ENCODE measurements at regions not wholly inside any gene's neighbourhood (a gene's known extent, or its start where the extent isn't known, plus 50 kb on each side); places are given as distances from the start of the nearest gene placed in this dataset.

GRCh38 chr10:83754857-83755256, 384.5 kb upstream of the GHITM start (continued):
- TF ChIP-seq RAD21 (conservative IDR thresholded peaks at IDR 0.05 in 1 of 2, IDR thresholded peaks at IDR 0.05 in 1 of 2) (no peak), RCOR1 (IDR thresholded peaks at IDR 0.05; ENCODE audit: low read depth, low read length) (no peak), MAFK (IDR thresholded peaks at IDR 0.05; ENCODE audit: partially characterized antibody) (no peak), E2F6 (IDR thresholded peaks at IDR 0.05; ENCODE audit: borderline replicate concordance, low read depth) (no peak)

DNA sequence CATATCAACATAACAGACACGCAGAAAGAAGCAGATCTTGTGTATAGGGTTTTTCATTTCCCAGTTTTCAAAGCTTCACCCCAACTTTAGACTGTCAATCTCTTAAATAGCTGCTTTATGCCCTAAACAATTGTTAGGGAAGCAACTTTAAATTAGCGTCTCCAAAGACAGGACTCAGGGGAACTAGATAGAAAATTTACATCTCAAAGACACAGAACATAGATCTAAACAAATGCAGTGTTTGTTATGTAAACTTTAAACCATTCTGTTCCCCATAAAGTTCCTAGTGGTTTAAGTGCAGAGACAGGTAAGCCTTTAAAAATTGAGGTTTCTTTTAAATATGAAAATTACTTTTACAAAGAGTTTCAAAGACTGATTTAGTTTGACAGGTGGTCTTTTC, 379.2 kb upstream of the GHITM start:
- Histone ChIP-seq H3K4me3 (no peak overlapping the region), H3K9me3 (peaks cover under 1% of the 10 kb centered on the region; the same call in 1 of the 3 replicates), H3K4me2 (no peak overlapping the region), H3K4me1 (no peaks in the 10 kb centered on the region), H3K27ac (no peak overlapping the region)
- 6% methylated on average over 2 of the region's 2 CpGs for WGBS (ENCODE audit: missing lambda C conversion rate)
- ChIA-PET POLR2A (no interaction called here), CTCF (no interaction called here)
- FAIRE-seq = no peak
- TF ChIP-seq CHD4 (IDR thresholded peaks at IDR 0.05; ENCODE audit: borderline replicate concordance) (no peak), KDM1A (IDR thresholded peaks at IDR 0.05; ENCODE audit: low read depth) (no peak), USF2 (IDR thresholded peaks at IDR 0.05) (no peak), RAD21 (conservative IDR thresholded peaks at IDR 0.05 in 1 of 2, IDR thresholded peaks at IDR 0.05 in 1 of 2) (no peak), TFCP2L1 (CRISPR knock-in tag; IDR thresholded peaks at IDR 0.05) (no peak), PHF8 (IDR thresholded peaks at IDR 0.05; ENCODE audit: borderline replicate concordance, low read depth) (no peak), HDAC2 (IDR thresholded peaks at IDR 0.05) (no peak), HOXA7 (CRISPR knock-in tag; IDR thresholded peaks at IDR 0.05) (no peak), MAFK (IDR thresholded peaks at IDR 0.05; ENCODE audit: partially characterized antibody) (no peak), NR3C1 (IDR thresholded peaks at IDR 0.05) (no peak), CHD2 (IDR thresholded peaks at IDR 0.05; ENCODE audit: low read length, partially characterized antibody) (no peak), CEBPB (IDR thresholded peaks at IDR 0.05) (no peak), ZFP36 (IDR thresholded peaks at IDR 0.05; ENCODE audit: borderline replicate concordance, partially characterized antibody) (no peak), HES2 (IDR thresholded peaks at IDR 0.05) (no peak), EHMT2 (IDR thresholded peaks at IDR 0.05; ENCODE audit: low read depth) (no peak), EP300 (IDR thresholded peaks at IDR 0.05) (no peak), NPAS2 (CRISPR knock-in tag; IDR thresholded peaks at IDR 0.05; ENCODE audit: borderline replicate concordance) (no peak), FOSL2 (IDR thresholded peaks at IDR 0.05) (no peak), FOSL2 (CRISPR knock-in tag; IDR thresholded peaks at IDR 0.05) (no peak), FOXS1 (CRISPR knock-in tag; IDR thresholded peaks at IDR 0.05) (no peak)
- TF ChIP-seq, protein P1, sequence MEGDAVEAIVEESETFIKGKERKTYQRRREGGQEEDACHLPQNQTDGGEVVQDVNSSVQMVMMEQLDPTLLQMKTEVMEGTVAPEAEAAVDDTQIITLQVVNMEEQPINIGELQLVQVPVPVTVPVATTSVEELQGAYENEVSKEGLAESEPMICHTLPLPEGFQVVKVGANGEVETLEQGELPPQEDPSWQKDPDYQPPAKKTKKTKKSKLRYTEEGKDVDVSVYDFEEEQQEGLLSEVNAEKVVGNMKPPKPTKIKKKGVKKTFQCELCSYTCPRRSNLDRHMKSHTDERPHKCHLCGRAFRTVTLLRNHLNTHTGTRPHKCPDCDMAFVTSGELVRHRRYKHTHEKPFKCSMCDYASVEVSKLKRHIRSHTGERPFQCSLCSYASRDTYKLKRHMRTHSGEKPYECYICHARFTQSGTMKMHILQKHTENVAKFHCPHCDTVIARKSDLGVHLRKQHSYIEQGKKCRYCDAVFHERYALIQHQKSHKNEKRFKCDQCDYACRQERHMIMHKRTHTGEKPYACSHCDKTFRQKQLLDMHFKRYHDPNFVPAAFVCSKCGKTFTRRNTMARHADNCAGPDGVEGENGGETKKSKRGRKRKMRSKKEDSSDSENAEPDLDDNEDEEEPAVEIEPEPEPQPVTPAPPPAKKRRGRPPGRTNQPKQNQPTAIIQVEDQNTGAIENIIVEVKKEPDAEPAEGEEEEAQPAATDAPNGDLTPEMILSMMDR (IDR thresholded peaks at IDR 0.05) = no peak
- DNase-seq (ENCODE audit: low read depth in 1 of 2, low spot score in 1 of 2) = no peak
- no peak for ATAC-seq

GRCh38 chr10:83764666-83765065, 374.6 kb upstream of the GHITM start:
- Histone ChIP-seq H3K4me3 (no peak overlapping the region), H3K9me3 (no peaks in the 10 kb centered on the region), H3K4me1 (no peaks in the 10 kb centered on the region), H3K4me2 (no peak overlapping the region), H3K27ac (no peak overlapping the region)
- ATAC-seq = no peak
- peak in 1 of 2 experiments; percentile 37 for DNase-seq (ENCODE audit: low read depth in 1 of 2, low spot score in 1 of 2)
- FAIRE-seq = no peak
- POLR2A ChIA-PET = no interaction called here
- WGBS (ENCODE audit: missing lambda C conversion rate) = 12% methylated on average over 5 of the region's 5 CpGs
- CTCF ChIA-PET = no interaction called here
- TF ChIP-seq NPAS2 (CRISPR knock-in tag; IDR thresholded peaks at IDR 0.05; ENCODE audit: borderline replicate concordance) (no peak), CBX2 (IDR thresholded peaks at IDR 0.05; ENCODE audit: borderline replicate concordance, low read depth) (no peak), POLR2AphosphoS2 (conservative IDR thresholded peaks at IDR 0.05; ENCODE audit: low read length) (no peak), EHMT2 (IDR thresholded peaks at IDR 0.05; ENCODE audit: low read depth) (no peak), NFE2L2 (conservative IDR thresholded peaks at IDR 0.05; ENCODE audit: low read length) (no peak), EP300 (IDR thresholded peaks at IDR 0.05) (no peak), ZNF302 (CRISPR knock-in tag; IDR thresholded peaks at IDR 0.05) (no peak), FOXS1 (CRISPR knock-in tag; IDR thresholded peaks at IDR 0.05) (no peak), E2F6 (IDR thresholded peaks at IDR 0.05; ENCODE audit: borderline replicate concordance, low read depth) (no peak)
- TF ChIP-seq, protein P2, sequence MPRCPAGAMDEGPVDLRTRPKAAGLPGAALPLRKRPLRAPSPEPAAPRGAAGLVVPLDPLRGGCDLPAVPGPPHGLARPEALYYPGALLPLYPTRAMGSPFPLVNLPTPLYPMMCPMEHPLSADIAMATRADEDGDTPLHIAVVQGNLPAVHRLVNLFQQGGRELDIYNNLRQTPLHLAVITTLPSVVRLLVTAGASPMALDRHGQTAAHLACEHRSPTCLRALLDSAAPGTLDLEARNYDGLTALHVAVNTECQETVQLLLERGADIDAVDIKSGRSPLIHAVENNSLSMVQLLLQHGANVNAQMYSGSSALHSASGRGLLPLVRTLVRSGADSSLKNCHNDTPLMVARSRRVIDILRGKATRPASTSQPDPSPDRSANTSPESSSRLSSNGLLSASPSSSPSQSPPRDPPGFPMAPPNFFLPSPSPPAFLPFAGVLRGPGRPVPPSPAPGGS (IDR thresholded peaks at IDR 0.05) = no peak
- TF ChIP-seq, protein P3, sequence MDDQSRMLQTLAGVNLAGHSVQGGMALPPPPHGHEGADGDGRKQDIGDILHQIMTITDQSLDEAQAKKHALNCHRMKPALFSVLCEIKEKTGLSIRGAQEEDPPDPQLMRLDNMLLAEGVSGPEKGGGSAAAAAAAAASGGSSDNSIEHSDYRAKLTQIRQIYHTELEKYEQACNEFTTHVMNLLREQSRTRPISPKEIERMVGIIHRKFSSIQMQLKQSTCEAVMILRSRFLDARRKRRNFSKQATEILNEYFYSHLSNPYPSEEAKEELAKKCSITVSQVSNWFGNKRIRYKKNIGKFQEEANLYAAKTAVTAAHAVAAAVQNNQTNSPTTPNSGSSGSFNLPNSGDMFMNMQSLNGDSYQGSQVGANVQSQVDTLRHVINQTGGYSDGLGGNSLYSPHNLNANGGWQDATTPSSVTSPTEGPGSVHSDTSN (IDR thresholded peaks at IDR 0.05) = no peak

All from A549 (cell line).